ENCODE measurements at regions not wholly inside any gene's neighbourhood (a gene's known extent, or its start where the extent isn't known, plus 50 kb on each side); places are given as distances from the start of the nearest gene placed in this dataset.

GRCh38 chr10:108000365-108000764 lies 835.9 kb upstream of the SORCS1 start:
- H3K36me3 ChIP-seq (ENCODE audit: insufficient read depth, low read length) = no peaks in the 10 kb centered on the region
- no peaks in the 10 kb centered on the region for H3K79me2 ChIP-seq (ENCODE audit: control insufficient read depth, insufficient read depth, low read length, unreplicated experiment)
- no peaks in the 10 kb centered on the region for H3K4me1 ChIP-seq (ENCODE audit: control insufficient read depth, insufficient read depth, low read length, unreplicated experiment)
- H3K27ac ChIP-seq (ENCODE audit: low read depth, low read length) = no peak overlapping the region
- no peak overlapping the region for H2AFZ ChIP-seq (ENCODE audit: low read length, unreplicated experiment)
- H3K4me3 ChIP-seq (ENCODE audit: low read depth, low read length) = no peak overlapping the region
- H3K27me3 ChIP-seq (ENCODE audit: insufficient read depth, low read length) = no peaks in the 10 kb centered on the region

DNA sequence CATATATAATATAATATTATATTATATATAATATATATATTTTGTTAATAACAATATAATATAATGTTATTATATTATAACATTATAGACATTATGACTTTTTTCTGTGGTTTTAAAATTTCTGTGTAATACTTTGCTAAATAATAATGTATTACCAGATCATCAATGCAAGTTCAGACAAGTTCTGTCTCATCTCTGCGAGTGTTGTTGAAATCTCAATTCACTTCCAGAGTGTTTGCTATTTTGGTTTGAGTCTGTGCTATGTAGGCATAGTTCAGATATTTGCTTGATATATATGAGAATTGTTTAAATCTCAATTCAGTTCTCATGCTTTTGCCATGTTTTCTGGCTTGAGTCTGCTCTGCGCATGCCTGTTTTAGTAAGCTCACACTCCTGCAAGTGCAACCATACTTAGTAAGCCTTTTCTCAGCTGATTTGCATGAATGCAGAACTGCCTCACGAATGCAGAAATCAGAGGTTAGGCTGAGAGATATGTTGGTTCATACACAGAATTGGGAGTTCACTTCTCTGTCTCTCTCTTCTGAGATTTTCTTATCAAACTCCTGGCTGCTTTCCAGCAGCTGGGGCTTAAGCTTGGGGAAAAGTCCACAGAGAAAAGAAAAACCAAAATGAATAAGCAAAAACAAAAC lies 830.2 kb upstream of the SORCS1 start:
- Histone ChIP-seq H3K27me3 (ENCODE audit: insufficient read depth, low read length) (no peaks in the 10 kb centered on the region), H3K4me1 (ENCODE audit: control insufficient read depth, insufficient read depth, low read length, unreplicated experiment) (no peaks in the 10 kb centered on the region), H3K79me2 (ENCODE audit: control insufficient read depth, insufficient read depth, low read length, unreplicated experiment) (no peaks in the 10 kb centered on the region), H3K4me3 (ENCODE audit: low read depth, low read length) (no peak overlapping the region), H2AFZ (ENCODE audit: low read length, unreplicated experiment) (no peak overlapping the region), H3K27ac (ENCODE audit: low read depth, low read length) (no peak overlapping the region), H3K36me3 (ENCODE audit: insufficient read depth, low read length) (no peaks in the 10 kb centered on the region)

DNA sequence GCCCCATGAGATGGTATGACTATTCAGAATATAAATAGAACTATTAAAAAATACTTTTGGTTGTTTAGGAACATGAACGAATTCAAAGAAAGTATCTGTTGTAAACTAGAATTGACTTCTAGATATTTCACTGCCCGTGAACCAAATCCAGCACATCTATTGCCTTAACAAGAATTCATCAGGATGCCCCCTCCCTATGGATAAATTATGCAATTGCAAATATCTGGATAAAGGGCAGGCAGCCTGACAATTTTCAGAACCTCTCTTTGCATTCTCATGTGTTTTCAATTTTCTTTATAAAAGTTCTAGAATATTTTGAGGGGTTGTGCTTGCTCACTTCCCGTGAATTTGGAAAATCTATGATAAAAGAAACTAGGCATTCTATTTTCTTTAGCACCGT lies 822.1 kb upstream of the SORCS1 start:
- no peaks in the 10 kb centered on the region for H3K27me3 ChIP-seq (ENCODE audit: insufficient read depth, low read length)
- no peaks in the 10 kb centered on the region for H3K4me1 ChIP-seq (ENCODE audit: control insufficient read depth, insufficient read depth, low read length, unreplicated experiment)
- H2AFZ ChIP-seq (ENCODE audit: low read length, unreplicated experiment) = no peak overlapping the region

GRCh38 chr10:107984581-107984980 lies 820.1 kb upstream of the SORCS1 start:
- Histone ChIP-seq H3K36me3 (ENCODE audit: insufficient read depth, low read length) (no peaks in the 10 kb centered on the region), H3K4me3 (ENCODE audit: low read depth, low read length) (no peak overlapping the region), H3K79me2 (ENCODE audit: control insufficient read depth, insufficient read depth, low read length, unreplicated experiment) (no peaks in the 10 kb centered on the region), H3K4me1 (ENCODE audit: control insufficient read depth, insufficient read depth, low read length, unreplicated experiment) (no peaks in the 10 kb centered on the region), H3K27me3 (ENCODE audit: insufficient read depth, low read length) (no peaks in the 10 kb centered on the region), H3K27ac (ENCODE audit: low read depth, low read length) (no peak overlapping the region), H2AFZ (ENCODE audit: low read length, unreplicated experiment) (no peak overlapping the region)

More for the DNA sequence above, 822.1 kb upstream of the SORCS1 start:
- Histone ChIP-seq H3K79me2 (ENCODE audit: control insufficient read depth, insufficient read depth, low read length, unreplicated experiment) (no peaks in the 10 kb centered on the region), H3K36me3 (ENCODE audit: insufficient read depth, low read length) (no peaks in the 10 kb centered on the region), H3K4me3 (ENCODE audit: low read depth, low read length) (no peak overlapping the region), H3K27ac (ENCODE audit: low read depth, low read length) (no peak overlapping the region)

DNA sequence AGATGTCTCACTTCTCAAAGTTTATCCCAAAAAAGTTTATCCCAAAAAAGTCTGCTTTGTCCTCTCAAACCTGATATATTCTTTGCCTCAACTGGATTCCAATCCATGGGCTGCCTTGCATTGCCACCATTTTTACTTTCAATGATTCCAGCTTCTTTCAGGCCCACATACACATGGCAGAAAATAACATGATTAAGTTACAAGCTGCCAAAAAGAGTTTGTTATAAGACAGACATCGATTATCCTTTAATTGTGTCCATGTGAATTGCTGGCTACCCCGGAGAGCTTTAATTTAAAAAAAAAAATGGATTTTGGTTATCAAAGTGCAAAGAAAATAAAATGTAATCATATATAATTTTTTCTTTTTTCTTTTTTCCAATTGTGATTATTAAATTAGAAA lies 819.6 kb upstream of the SORCS1 start:
- H3K27me3 ChIP-seq (ENCODE audit: insufficient read depth, low read length) = no peaks in the 10 kb centered on the region
- H3K27ac ChIP-seq (ENCODE audit: low read depth, low read length) = no peak overlapping the region
- no peaks in the 10 kb centered on the region for H3K4me1 ChIP-seq (ENCODE audit: control insufficient read depth, insufficient read depth, low read length, unreplicated experiment)
- H3K79me2 ChIP-seq (ENCODE audit: control insufficient read depth, insufficient read depth, low read length, unreplicated experiment) = no peaks in the 10 kb centered on the region
- H2AFZ ChIP-seq (ENCODE audit: low read length, unreplicated experiment) = no peak overlapping the region
- H3K4me3 ChIP-seq (ENCODE audit: low read depth, low read length) = no peak overlapping the region
- H3K36me3 ChIP-seq (ENCODE audit: insufficient read depth, low read length) = no peaks in the 10 kb centered on the region

GRCh38 chr10:107978455-107978854 lies 813.9 kb upstream of the SORCS1 start:
- H3K4me3 ChIP-seq (ENCODE audit: low read depth, low read length) = no peak overlapping the region
- H3K36me3 ChIP-seq (ENCODE audit: insufficient read depth, low read length) = no peaks in the 10 kb centered on the region
- H3K4me1 ChIP-seq (ENCODE audit: control insufficient read depth, insufficient read depth, low read length, unreplicated experiment) = no peaks in the 10 kb centered on the region
- H3K27me3 ChIP-seq (ENCODE audit: insufficient read depth, low read length) = no peaks in the 10 kb centered on the region
- H3K27ac ChIP-seq (ENCODE audit: low read depth, low read length) = no peak overlapping the region
- no peaks in the 10 kb centered on the region for H3K79me2 ChIP-seq (ENCODE audit: control insufficient read depth, insufficient read depth, low read length, unreplicated experiment)
- no peak overlapping the region for H2AFZ ChIP-seq (ENCODE audit: low read length, unreplicated experiment)

- H3K27ac ChIP-seq (ENCODE audit: low read depth, low read length) = peak overlapping the region; percentile 77
- no peaks in the 10 kb centered on the region for H3K27me3 ChIP-seq (ENCODE audit: insufficient read depth, low read length)
- no peaks in the 10 kb centered on the region for H3K4me1 ChIP-seq (ENCODE audit: control insufficient read depth, insufficient read depth, low read length, unreplicated experiment)
These were observed 807.5 kb upstream of the SORCS1 start for GRCh38 chr10:107971973-107972372.

DNA sequence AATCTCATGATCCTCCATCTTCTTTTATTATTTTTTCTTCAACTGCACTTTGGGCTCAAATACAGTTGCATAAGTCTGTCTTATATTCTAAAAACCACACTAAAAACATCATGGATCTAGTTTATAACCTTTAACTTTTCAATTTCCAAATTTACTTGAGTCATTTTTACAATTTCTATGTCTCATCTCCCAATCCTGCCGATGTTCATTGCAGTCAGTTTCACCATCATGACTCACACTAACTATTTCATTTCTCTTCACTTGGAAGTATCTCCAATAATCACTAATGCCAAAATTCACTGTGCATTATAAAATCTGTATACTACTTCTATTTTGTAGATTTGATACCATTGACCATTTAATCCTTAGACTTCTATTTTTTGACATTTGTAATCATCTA lies 806.9 kb upstream of the SORCS1 start:
- H3K27ac ChIP-seq (ENCODE audit: low read depth, low read length) = peak overlapping the region; percentile 77
- no peak overlapping the region for H2AFZ ChIP-seq (ENCODE audit: low read length, unreplicated experiment)
- H3K79me2 ChIP-seq (ENCODE audit: control insufficient read depth, insufficient read depth, low read length, unreplicated experiment) = no peaks in the 10 kb centered on the region
- H3K36me3 ChIP-seq (ENCODE audit: insufficient read depth, low read length) = no peaks in the 10 kb centered on the region
- no peak overlapping the region for H3K4me3 ChIP-seq (ENCODE audit: low read depth, low read length)
- no peaks in the 10 kb centered on the region for H3K4me1 ChIP-seq (ENCODE audit: control insufficient read depth, insufficient read depth, low read length, unreplicated experiment)
- no peaks in the 10 kb centered on the region for H3K27me3 ChIP-seq (ENCODE audit: insufficient read depth, low read length)

More at GRCh38 chr10:107971973-107972372, 807.5 kb upstream of the SORCS1 start:
- H3K36me3 ChIP-seq (ENCODE audit: insufficient read depth, low read length) = no peaks in the 10 kb centered on the region
- H3K79me2 ChIP-seq (ENCODE audit: control insufficient read depth, insufficient read depth, low read length, unreplicated experiment) = no peaks in the 10 kb centered on the region
- H2AFZ ChIP-seq (ENCODE audit: low read length, unreplicated experiment) = no peak overlapping the region
- no peak overlapping the region for H3K4me3 ChIP-seq (ENCODE audit: low read depth, low read length)

GRCh38 chr10:107970512-107970911 lies 806.0 kb upstream of the SORCS1 start:
- H3K4me1 ChIP-seq (ENCODE audit: control insufficient read depth, insufficient read depth, low read length, unreplicated experiment) = no peaks in the 10 kb centered on the region
- no peaks in the 10 kb centered on the region for H3K36me3 ChIP-seq (ENCODE audit: insufficient read depth, low read length)
- H3K27me3 ChIP-seq (ENCODE audit: insufficient read depth, low read length) = no peaks in the 10 kb centered on the region
- H3K27ac ChIP-seq (ENCODE audit: low read depth, low read length) = peak overlapping the region; percentile 77; the same call in 1 of the 2 replicates
- no peaks in the 10 kb centered on the region for H3K79me2 ChIP-seq (ENCODE audit: control insufficient read depth, insufficient read depth, low read length, unreplicated experiment)
- no peak overlapping the region for H2AFZ ChIP-seq (ENCODE audit: low read length, unreplicated experiment)
- no peak overlapping the region for H3K4me3 ChIP-seq (ENCODE audit: low read depth, low read length)

DNA sequence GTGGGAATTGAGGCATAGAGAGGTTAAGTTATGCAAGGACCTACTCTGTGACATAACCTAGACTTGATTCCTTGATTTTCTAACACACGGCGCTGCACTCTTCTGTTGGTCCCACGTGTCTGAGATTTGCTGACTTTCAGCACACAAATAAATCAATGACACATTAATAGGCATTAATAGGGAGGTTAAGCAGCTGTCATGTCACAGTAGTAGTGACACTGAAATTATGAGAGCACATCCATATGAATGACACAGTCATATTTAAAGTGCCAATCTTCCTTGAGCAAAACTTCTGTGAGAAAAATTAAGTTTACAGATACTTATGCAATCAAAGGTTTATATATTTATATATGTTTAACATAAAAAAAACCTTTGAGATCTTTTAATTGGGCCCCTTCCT lies 805.4 kb upstream of the SORCS1 start:
- H3K27me3 ChIP-seq (ENCODE audit: insufficient read depth, low read length) = no peaks in the 10 kb centered on the region
- H3K4me1 ChIP-seq (ENCODE audit: control insufficient read depth, insufficient read depth, low read length, unreplicated experiment) = no peaks in the 10 kb centered on the region
- no peak overlapping the region for H3K4me3 ChIP-seq (ENCODE audit: low read depth, low read length)
- H3K36me3 ChIP-seq (ENCODE audit: insufficient read depth, low read length) = no peaks in the 10 kb centered on the region
- H3K27ac ChIP-seq (ENCODE audit: low read depth, low read length) = no peak overlapping the region
- no peak overlapping the region for H2AFZ ChIP-seq (ENCODE audit: low read length, unreplicated experiment)
- no peaks in the 10 kb centered on the region for H3K79me2 ChIP-seq (ENCODE audit: control insufficient read depth, insufficient read depth, low read length, unreplicated experiment)

GRCh38 chr10:107966826-107967225 lies 802.3 kb upstream of the SORCS1 start:
- H3K79me2 ChIP-seq (ENCODE audit: control insufficient read depth, insufficient read depth, low read length, unreplicated experiment) = no peaks in the 10 kb centered on the region
- no peak overlapping the region for H3K4me3 ChIP-seq (ENCODE audit: low read depth, low read length)
- H2AFZ ChIP-seq (ENCODE audit: low read length, unreplicated experiment) = no peak overlapping the region
- H3K4me1 ChIP-seq (ENCODE audit: control insufficient read depth, insufficient read depth, low read length, unreplicated experiment) = no peaks in the 10 kb centered on the region
- no peaks in the 10 kb centered on the region for H3K27me3 ChIP-seq (ENCODE audit: insufficient read depth, low read length)
- H3K27ac ChIP-seq (ENCODE audit: low read depth, low read length) = no peak overlapping the region
- H3K36me3 ChIP-seq (ENCODE audit: insufficient read depth, low read length) = no peaks in the 10 kb centered on the region
